Nephron progenitor cell (in vitro differentiated cells): ENCODE measurements at regions not wholly inside any gene's neighbourhood (a gene's known extent, or its start where the extent isn't known, plus 50 kb on each side); places are given as distances from the start of the nearest gene placed in this dataset.

Experiments
- DNase-seq: peaks from one replicate; pipeline ENCODE4 v3.0.0; 2021
- H3K27ac Mint-ChIP-seq: 2 replicates; pipeline ENCODE4 v1.8.0; 2021; ENCODE audit warnings: mild to moderate bottlenecking, moderate library complexity, mixed read lengths
- H3K27me3 Mint-ChIP-seq: 2 replicates; pipeline ENCODE4 v1.8.0; 2021; ENCODE audit warnings: mild to moderate bottlenecking, low read depth, mixed read lengths; ENCODE audit not compliant: poor library complexity
- H3K36me3 Mint-ChIP-seq: 2 replicates; pipeline ENCODE4 v1.8.0; 2021; ENCODE audit warnings: low read depth, mixed read lengths
- H3K4me1 Mint-ChIP-seq: 2 replicates; pipeline ENCODE4 v1.8.0; 2021; ENCODE audit warnings: mixed read lengths
- H3K4me3 Mint-ChIP-seq: 2 replicates; pipeline ENCODE4 v1.8.0; 2021; ENCODE audit warnings: mild to moderate bottlenecking, moderate library complexity, mixed read lengths
- H3K9me3 Mint-ChIP-seq: 2 replicates; pipeline ENCODE4 v1.8.0; 2021; ENCODE audit warnings: mild to moderate bottlenecking, moderate library complexity, mixed read lengths
- CTCF ChIP-seq: fragments of 200-600 bp; sonication (generic); IDR thresholded peaks from 2 replicates; pipeline ENCODE4 v1.5.0; 2021; ENCODE audit warnings: antibody characterized with exemption

GRCh38 chr10:110421512-110422138 is 76.1 kb upstream of the DUSP5 start:
- H3K4me1 Mint-ChIP-seq: peaks cover 39% of the 10 kb centered on the region
- DNase-seq: no peak
- no peaks in the 10 kb centered on the region for H3K9me3 Mint-ChIP-seq
- H3K27me3 Mint-ChIP-seq: peaks cover 3% of the 10 kb centered on the region
- no peak for TF ChIP-seq CTCF
- H3K4me3 Mint-ChIP-seq: no peak overlapping the region
- no peaks in the 10 kb centered on the region for H3K36me3 Mint-ChIP-seq
- H3K27ac Mint-ChIP-seq: no peak overlapping the region

GRCh38 chr10:110422548-110422947 is 75.2 kb upstream of the DUSP5 start:
- no peak for TF ChIP-seq CTCF
- H3K27me3 Mint-ChIP-seq: peaks cover 3% of the 10 kb centered on the region
- peaks cover 44% of the 10 kb centered on the region for H3K4me1 Mint-ChIP-seq
- no peak overlapping the region for H3K4me3 Mint-ChIP-seq
- no peaks in the 10 kb centered on the region for H3K9me3 Mint-ChIP-seq
- no peaks in the 10 kb centered on the region for H3K36me3 Mint-ChIP-seq
- no peak for DNase-seq
- peak overlapping the region; percentile 40 for H3K27ac Mint-ChIP-seq

GRCh38 chr10:110423650-110424049 is 74.1 kb upstream of the DUSP5 start:
- Mint-ChIP-seq H3K27me3 (peaks cover 3% of the 10 kb centered on the region), H3K4me3 (no peak overlapping the region), H3K36me3 (no peaks in the 10 kb centered on the region), H3K4me1 (peaks cover 44% of the 10 kb centered on the region), H3K27ac (no peak overlapping the region), H3K9me3 (no peaks in the 10 kb centered on the region)
- DNase-seq: no peak
- no peak for TF ChIP-seq CTCF

- no peak overlapping the region for H3K27ac Mint-ChIP-seq
- DNase-seq: no peak
- H3K4me1 Mint-ChIP-seq: peaks cover 38% of the 10 kb centered on the region
- peaks cover 3% of the 10 kb centered on the region for H3K27me3 Mint-ChIP-seq
- no peak overlapping the region for H3K4me3 Mint-ChIP-seq
- H3K9me3 Mint-ChIP-seq: no peaks in the 10 kb centered on the region
- no peaks in the 10 kb centered on the region for H3K36me3 Mint-ChIP-seq
- no peak for TF ChIP-seq CTCF
These were observed 71.9 kb upstream of the DUSP5 start for GRCh38 chr10:110425684-110426293.

- no peak overlapping the region for H3K4me3 Mint-ChIP-seq
- H3K36me3 Mint-ChIP-seq: no peaks in the 10 kb centered on the region
- H3K9me3 Mint-ChIP-seq: no peaks in the 10 kb centered on the region
- peaks cover 36% of the 10 kb centered on the region for H3K4me1 Mint-ChIP-seq
- no peak for TF ChIP-seq CTCF
- H3K27ac Mint-ChIP-seq: no peak overlapping the region
- H3K27me3 Mint-ChIP-seq: peaks cover 3% of the 10 kb centered on the region
- DNase-seq: no peak
These were observed 71.2 kb upstream of the DUSP5 start for GRCh38 chr10:110426294-110427181.
